Peyer's patch (tissue), 4 donors: ENCODE measurements at regions not wholly inside any gene's neighbourhood (a gene's known extent, or its start where the extent isn't known, plus 50 kb on each side); places are given as distances from the start of the nearest gene placed in this dataset.

Experiments
- DNase-seq, 3 donors: peaks; one replicate each; pipeline ENCODE4 v3.0.0-alpha.2; 2017 to 2019
- H3K27ac ChIP-seq, 4 donors: fragments of 200-600 bp; sonication (generic); one replicate each; pipeline ENCODE4 v1.5.1; 2016 to 2019
- H3K27me3 ChIP-seq, 2 donors: fragments of 200-600 bp; sonication (generic); one replicate each; pipeline ENCODE4 v1.5.1; 2019
- H3K36me3 ChIP-seq, 3 donors: fragments of 200-600 bp; sonication (generic); one replicate each; pipeline ENCODE4 v1.5.1; 2016 to 2019
- H3K4me1 ChIP-seq, 4 donors: fragments of 200-600 bp; sonication (generic); one replicate each; pipeline ENCODE4 v1.5.1; 2016 to 2019
- H3K4me3 ChIP-seq, 4 donors: fragments of 200-600 bp; sonication (generic); 1 replicate in 3 of 4; 2 replicates in 1 of 4; pipeline ENCODE4 v1.5.1; 2016 to 2019; ENCODE audit warnings: mild to moderate bottlenecking in 1 of 4
- H3K9me3 ChIP-seq, 4 donors: fragments of 200-600 bp; sonication (generic); one replicate each; pipeline ENCODE4 v1.5.1; 2016 to 2019; ENCODE audit warnings: mild to moderate bottlenecking in 1 of 4
- CTCF ChIP-seq, 6 experiments: fragments of 450-650 bp in 4 of 6; fragments of 200-600 bp in 2 of 6; sonication (generic) in 1 of 6; IDR thresholded peaks; one replicate each; pipeline ENCODE4 v1.5.1; 2017 to 2019; ENCODE audit warnings: antibody characterized with exemption in 6 of 6, mild to moderate bottlenecking in 3 of 6, moderate library complexity in 1 of 6
- POLR2A ChIP-seq, 2 donors: fragments of 450-650 bp; IDR thresholded peaks; one replicate each; pipeline ENCODE4 v1.5.1; 2017; ENCODE audit warnings: antibody characterized with exemption in 2 of 2, mild to moderate bottlenecking in 2 of 2, moderate library complexity in 2 of 2

- H3K9me3 ChIP-seq, result no peaks in the 10 kb centered on the region
- TF ChIP-seq POLR2A (IDR thresholded peaks at IDR 0.05) (no peak), CTCF (IDR thresholded peaks at IDR 0.05) (no peak)
- H3K4me1 ChIP-seq, result no peaks in the 10 kb centered on the region
- H3K36me3 ChIP-seq, result no peaks in the 10 kb centered on the region
- H3K27ac ChIP-seq, result no peak overlapping the region
- H3K27me3 ChIP-seq, result no peaks in the 10 kb centered on the region
- no peak for DNase-seq
- no peak overlapping the region for H3K4me3 ChIP-seq
Observed at GRCh38 chr10:111988646-111989045, 194.9 kb downstream of the GPAM start.

GRCh38 chr10:111989136-111989911 is 194.2 kb downstream of the GPAM start:
- no peak for TF ChIP-seq CTCF (IDR thresholded peaks at IDR 0.05)
- TF ChIP-seq POLR2A (IDR thresholded peaks at IDR 0.05), result no peak
- no peaks in the 10 kb centered on the region for H3K36me3 ChIP-seq
- H3K27ac ChIP-seq, result no peak overlapping the region
- no peaks in the 10 kb centered on the region for H3K9me3 ChIP-seq
- no peaks in the 10 kb centered on the region for H3K4me1 ChIP-seq
- no peak for DNase-seq
- no peak overlapping the region for H3K4me3 ChIP-seq
- no peaks in the 10 kb centered on the region for H3K27me3 ChIP-seq

GRCh38 chr10:111990734-111991133 is 192.8 kb downstream of the GPAM start:
- Histone ChIP-seq H3K36me3 (no peaks in the 10 kb centered on the region), H3K9me3 (no peaks in the 10 kb centered on the region), H3K4me1 (no peaks in the 10 kb centered on the region), H3K4me3 (no peak overlapping the region), H3K27me3 (no peaks in the 10 kb centered on the region), H3K27ac (no peak overlapping the region)
- no peak for DNase-seq
- TF ChIP-seq POLR2A (IDR thresholded peaks at IDR 0.05), result no peak

- no peak overlapping the region for H3K27ac ChIP-seq
- H3K4me1 ChIP-seq, result no peaks in the 10 kb centered on the region
- no peak overlapping the region for H3K4me3 ChIP-seq
- no peak for DNase-seq
- H3K27me3 ChIP-seq, result no peaks in the 10 kb centered on the region
- no peaks in the 10 kb centered on the region for H3K9me3 ChIP-seq
- TF ChIP-seq CTCF (IDR thresholded peaks at IDR 0.05) (no peak), POLR2A (IDR thresholded peaks at IDR 0.05) (no peak)
- H3K36me3 ChIP-seq, result no peaks in the 10 kb centered on the region
Observed at GRCh38 chr10:111993321-111993720, 190.2 kb downstream of the GPAM start.

- Histone ChIP-seq H3K27me3 (no peaks in the 10 kb centered on the region), H3K36me3 (no peaks in the 10 kb centered on the region), H3K9me3 (no peaks in the 10 kb centered on the region), H3K27ac (no peak overlapping the region), H3K4me3 (no peak overlapping the region), H3K4me1 (no peaks in the 10 kb centered on the region)
- TF ChIP-seq CTCF (IDR thresholded peaks at IDR 0.05), result no peak
- TF ChIP-seq POLR2A (IDR thresholded peaks at IDR 0.05), result no peak
- no peak for DNase-seq
Observed at GRCh38 chr10:111993872-111994426, 189.6 kb downstream of the GPAM start.

- Histone ChIP-seq H3K4me3 (no peak overlapping the region), H3K9me3 (no peaks in the 10 kb centered on the region), H3K27ac (no peak overlapping the region), H3K27me3 (no peaks in the 10 kb centered on the region), H3K36me3 (no peaks in the 10 kb centered on the region), H3K4me1 (no peaks in the 10 kb centered on the region)
- no peak for TF ChIP-seq CTCF (IDR thresholded peaks at IDR 0.05)
- no peak for TF ChIP-seq POLR2A (IDR thresholded peaks at IDR 0.05)
- DNase-seq, result no peak
Observed at GRCh38 chr10:111996103-111996502, 187.5 kb downstream of the GPAM start.
